KMS-11 (cell line): ENCODE measurements at regions not wholly inside any gene's neighbourhood (a gene's known extent, or its start where the extent isn't known, plus 50 kb on each side); places are given as distances from the start of the nearest gene placed in this dataset.

Source experiments
- H2AFZ ChIP-seq: fragments of 200-600 bp; sonication (generic); 2 replicates; pipeline ENCODE4 v1.6.1; 2016; ENCODE audit warnings: antibody characterized with exemption, mixed run types, low read depth
- H3K27ac ChIP-seq: fragments of 200-600 bp; sonication (generic); 2 replicates; pipeline ENCODE4 v1.6.1; 2016; ENCODE audit warnings: mild to moderate bottlenecking, mixed run types
- H3K27me3 ChIP-seq: fragments of 200-600 bp; sonication (generic); 2 replicates; pipeline ENCODE4 v1.6.1; 2017; ENCODE audit warnings: mild to moderate bottlenecking, low read depth, mixed run types, moderate library complexity; ENCODE audit not compliant: insufficient read depth
- H3K36me3 ChIP-seq: fragments of 200-600 bp; sonication (generic); 2 replicates; pipeline ENCODE4 v1.6.1; 2017; ENCODE audit warnings: mild to moderate bottlenecking, mixed run types; ENCODE audit not compliant: insufficient read depth
- H3K4me1 ChIP-seq: fragments of 200-600 bp; sonication (generic); 2 replicates; pipeline ENCODE4 v1.6.1; 2016; ENCODE audit warnings: mild to moderate bottlenecking, low read depth, mixed run types; ENCODE audit not compliant: poor library complexity, severe bottlenecking
- H3K4me2 ChIP-seq: fragments of 200-600 bp; sonication (generic); 2 replicates; pipeline ENCODE4 v1.7.0; 2016; ENCODE audit warnings: mild to moderate bottlenecking, mixed run types
- H3K4me3 ChIP-seq: fragments of 200-600 bp; sonication (generic); IDR thresholded peaks from 2 replicates; pipeline ENCODE4 v1.6.1; 2017; ENCODE audit warnings: low read depth, low read length, mixed read lengths; ENCODE audit not compliant: insufficient read depth
- H3K79me2 ChIP-seq: fragments of 200-600 bp; sonication (generic); 2 replicates; pipeline ENCODE4 v1.6.1; 2016; ENCODE audit warnings: low read depth, mixed run types; ENCODE audit not compliant: insufficient read depth
- H3K9ac ChIP-seq: fragments of 200-600 bp; sonication (generic); 2 replicates; pipeline ENCODE4 v1.6.1; 2016; ENCODE audit warnings: mild to moderate bottlenecking, mixed run types
- H4K20me1 ChIP-seq: fragments of 200-600 bp; sonication (generic); 2 replicates; pipeline ENCODE4 v1.6.1; 2016; ENCODE audit warnings: mild to moderate bottlenecking, mixed run types; ENCODE audit not compliant: insufficient read depth
- TF ChIP-seq, protein P1 (sequence below): fragments of 200-600 bp; sonication (generic); conservative IDR thresholded peaks from 2 replicates; pipeline ENCODE4 v1.6.1; 2017; ENCODE audit warnings: low read depth, mild to moderate bottlenecking, antibody characterized with exemption, low read length, moderate library complexity, mixed read lengths

GRCh38 chr15:62874064-62874463 is 168.5 kb upstream of the TPM1 start:
- H2AFZ ChIP-seq = no peak overlapping the region
- H3K79me2 ChIP-seq = no peaks in the 10 kb centered on the region
- no peaks in the 10 kb centered on the region for H3K4me1 ChIP-seq
- H3K27ac ChIP-seq = no peak overlapping the region
- TF ChIP-seq, protein P1, sequence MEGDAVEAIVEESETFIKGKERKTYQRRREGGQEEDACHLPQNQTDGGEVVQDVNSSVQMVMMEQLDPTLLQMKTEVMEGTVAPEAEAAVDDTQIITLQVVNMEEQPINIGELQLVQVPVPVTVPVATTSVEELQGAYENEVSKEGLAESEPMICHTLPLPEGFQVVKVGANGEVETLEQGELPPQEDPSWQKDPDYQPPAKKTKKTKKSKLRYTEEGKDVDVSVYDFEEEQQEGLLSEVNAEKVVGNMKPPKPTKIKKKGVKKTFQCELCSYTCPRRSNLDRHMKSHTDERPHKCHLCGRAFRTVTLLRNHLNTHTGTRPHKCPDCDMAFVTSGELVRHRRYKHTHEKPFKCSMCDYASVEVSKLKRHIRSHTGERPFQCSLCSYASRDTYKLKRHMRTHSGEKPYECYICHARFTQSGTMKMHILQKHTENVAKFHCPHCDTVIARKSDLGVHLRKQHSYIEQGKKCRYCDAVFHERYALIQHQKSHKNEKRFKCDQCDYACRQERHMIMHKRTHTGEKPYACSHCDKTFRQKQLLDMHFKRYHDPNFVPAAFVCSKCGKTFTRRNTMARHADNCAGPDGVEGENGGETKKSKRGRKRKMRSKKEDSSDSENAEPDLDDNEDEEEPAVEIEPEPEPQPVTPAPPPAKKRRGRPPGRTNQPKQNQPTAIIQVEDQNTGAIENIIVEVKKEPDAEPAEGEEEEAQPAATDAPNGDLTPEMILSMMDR = no peak
- no peaks in the 10 kb centered on the region for H3K27me3 ChIP-seq
- no peak overlapping the region for H3K9ac ChIP-seq
- H4K20me1 ChIP-seq = no peaks in the 10 kb centered on the region
- no peaks in the 10 kb centered on the region for H3K36me3 ChIP-seq
- H3K4me3 ChIP-seq = no peak overlapping the region
- H3K4me2 ChIP-seq = no peak overlapping the region

DNA sequence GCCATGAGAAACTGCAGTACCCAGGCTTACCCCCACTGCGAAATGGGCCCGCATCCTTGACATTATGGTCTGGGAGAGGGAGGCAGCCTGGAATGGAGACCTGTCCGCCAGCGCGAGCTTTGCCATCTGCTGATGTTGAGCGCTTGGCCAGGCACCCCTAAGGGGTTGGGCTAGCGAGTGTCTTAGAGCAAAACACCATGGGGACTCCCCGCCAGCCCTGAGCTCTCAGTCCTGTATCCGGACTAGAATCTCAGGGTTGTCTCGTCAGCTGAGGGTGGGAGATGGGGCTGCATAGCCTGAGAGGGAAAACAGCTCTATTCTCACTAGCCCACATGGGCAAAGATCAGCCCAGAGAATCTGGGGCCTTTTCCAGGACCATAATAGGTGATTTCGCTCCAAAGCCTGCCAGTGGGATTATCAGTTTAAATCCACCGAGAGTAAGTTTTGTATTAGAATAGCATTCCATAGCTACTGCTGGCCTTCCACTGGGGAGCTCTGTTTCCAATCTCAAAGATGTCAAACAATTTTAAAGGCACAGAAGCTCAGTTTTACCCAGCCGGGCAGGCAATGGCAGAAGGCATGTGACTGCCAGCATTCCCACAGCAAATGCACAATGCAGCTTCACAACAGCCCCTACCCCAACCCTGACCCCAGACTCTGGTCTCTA is 167.5 kb upstream of the TPM1 start:
- Histone ChIP-seq H3K9ac (no peak overlapping the region), H3K4me1 (no peaks in the 10 kb centered on the region), H3K4me2 (no peak overlapping the region), H4K20me1 (no peaks in the 10 kb centered on the region), H3K36me3 (no peaks in the 10 kb centered on the region), H3K27me3 (no peaks in the 10 kb centered on the region), H3K79me2 (no peaks in the 10 kb centered on the region), H2AFZ (no peak overlapping the region), H3K4me3 (no peak overlapping the region), H3K27ac (no peak overlapping the region)
- TF ChIP-seq, protein P1 = no peak

DNA sequence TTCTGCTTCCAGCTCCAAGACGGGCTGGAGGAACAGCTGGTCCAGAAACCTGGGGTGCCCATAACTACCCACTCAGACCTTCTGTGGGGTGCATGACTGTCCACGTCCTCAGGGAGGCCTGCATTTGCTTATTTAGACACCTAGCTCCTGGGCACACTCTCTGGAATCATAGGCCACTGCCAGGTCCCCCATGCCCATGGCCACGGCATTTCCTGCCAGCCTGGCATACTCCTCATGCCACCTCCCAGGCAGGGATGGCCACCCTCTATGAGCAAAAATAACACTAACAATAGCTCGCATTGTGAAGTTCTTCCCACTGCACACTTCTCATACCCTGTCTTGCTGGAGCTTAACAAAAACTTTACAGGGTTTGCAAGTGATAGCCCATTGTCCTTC is 166.9 kb upstream of the TPM1 start:
- Histone ChIP-seq H3K79me2 (no peaks in the 10 kb centered on the region), H3K4me3 (no peak overlapping the region), H2AFZ (no peak overlapping the region), H3K4me2 (no peak overlapping the region), H3K36me3 (no peaks in the 10 kb centered on the region), H3K9ac (no peak overlapping the region), H3K27ac (no peak overlapping the region), H3K27me3 (no peaks in the 10 kb centered on the region), H3K4me1 (no peaks in the 10 kb centered on the region), H4K20me1 (no peaks in the 10 kb centered on the region)
- TF ChIP-seq, protein P1 = no peak

DNA sequence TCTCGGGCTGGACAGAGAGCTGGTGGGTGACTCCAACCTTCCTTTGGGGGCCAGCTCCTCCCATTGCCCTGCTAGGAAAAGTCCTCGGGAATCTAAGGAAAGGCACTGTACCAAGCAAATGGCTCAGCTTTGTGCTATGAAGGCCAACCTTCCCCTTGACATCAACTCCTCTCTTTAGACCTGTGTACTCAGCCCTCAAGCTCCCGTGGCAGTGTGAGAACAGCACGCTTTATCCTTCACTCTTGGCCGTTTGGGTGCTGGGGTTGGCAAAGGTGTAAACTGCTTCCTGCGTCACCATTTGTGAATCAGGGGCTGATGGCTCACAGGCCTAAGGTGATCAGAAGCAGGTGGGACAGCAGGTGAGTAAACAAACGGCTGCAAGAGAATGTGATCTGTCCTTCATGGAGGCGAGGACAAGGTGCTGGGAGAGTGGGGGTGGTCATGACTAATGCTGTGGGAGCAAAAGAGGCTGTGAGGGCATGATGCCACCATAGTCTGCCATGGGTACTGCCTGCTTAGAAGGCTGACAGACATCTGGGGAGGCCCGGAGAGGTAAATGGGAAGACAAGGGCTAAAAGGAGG is 165.2 kb upstream of the TPM1 start:
- TF ChIP-seq, protein P1 = no peak
- H3K27me3 ChIP-seq = no peaks in the 10 kb centered on the region
- no peak overlapping the region for H2AFZ ChIP-seq

More for the DNA sequence above, 165.2 kb upstream of the TPM1 start:
- no peak overlapping the region for H3K4me2 ChIP-seq
- H3K79me2 ChIP-seq = no peaks in the 10 kb centered on the region
- no peaks in the 10 kb centered on the region for H4K20me1 ChIP-seq
- no peak overlapping the region for H3K27ac ChIP-seq
- H3K36me3 ChIP-seq = no peaks in the 10 kb centered on the region
- H3K4me3 ChIP-seq = no peak overlapping the region
- H3K4me1 ChIP-seq = no peaks in the 10 kb centered on the region
- no peak overlapping the region for H3K9ac ChIP-seq
